ENCODE measurements at regions not wholly inside any gene's neighbourhood (a gene's known extent, or its start where the extent isn't known, plus 50 kb on each side); places are given as distances from the start of the nearest gene placed in this dataset.

GRCh38 chr9:107735821-107736220 lies 246.3 kb upstream of the KLF4 start:
- H3K27me3 Mint-ChIP-seq (ENCODE audit: insufficient read depth) = no peaks in the 10 kb centered on the region
- no peaks in the 10 kb centered on the region for H3K4me1 Mint-ChIP-seq (ENCODE audit: low read depth)
- H3K9me3 Mint-ChIP-seq = no peaks in the 10 kb centered on the region
- intact Hi-C loops (cut with micrococcal nuclease) = no loop called here
- H3K4me3 Mint-ChIP-seq = no peak overlapping the region
- DNase-seq (ENCODE audit: low spot score) = no peak
- H3K36me3 Mint-ChIP-seq (ENCODE audit: low read depth) = no peaks in the 10 kb centered on the region
- no peak overlapping the region for H3K27ac Mint-ChIP-seq

- Mint-ChIP-seq H3K4me1 (ENCODE audit: low read depth) (no peaks in the 10 kb centered on the region), H3K27ac (no peak overlapping the region), H3K9me3 (no peaks in the 10 kb centered on the region), H3K27me3 (ENCODE audit: insufficient read depth) (no peaks in the 10 kb centered on the region), H3K4me3 (no peak overlapping the region), H3K36me3 (ENCODE audit: low read depth) (no peaks in the 10 kb centered on the region)
- intact Hi-C loops (cut with micrococcal nuclease) = no loop called here
- DNase-seq (ENCODE audit: low spot score) = no peak
These were observed 244.9 kb upstream of the KLF4 start for GRCh38 chr9:107734256-107735013.

- H3K27ac Mint-ChIP-seq = no peak overlapping the region
- H3K9me3 Mint-ChIP-seq = no peaks in the 10 kb centered on the region
- no peaks in the 10 kb centered on the region for H3K4me1 Mint-ChIP-seq (ENCODE audit: low read depth)
- no peaks in the 10 kb centered on the region for H3K36me3 Mint-ChIP-seq (ENCODE audit: low read depth)
- H3K4me3 Mint-ChIP-seq = no peak overlapping the region
- intact Hi-C loops (cut with micrococcal nuclease) = no loop called here
- H3K27me3 Mint-ChIP-seq (ENCODE audit: insufficient read depth) = no peaks in the 10 kb centered on the region
- DNase-seq (ENCODE audit: low spot score) = no peak
These were observed 243.9 kb upstream of the KLF4 start for GRCh38 chr9:107733523-107733894.

GRCh38 chr9:107732781-107733522 lies 243.4 kb upstream of the KLF4 start:
- H3K36me3 Mint-ChIP-seq (ENCODE audit: low read depth) = no peaks in the 10 kb centered on the region
- H3K9me3 Mint-ChIP-seq = no peaks in the 10 kb centered on the region
- H3K4me3 Mint-ChIP-seq = no peak overlapping the region
- no peak overlapping the region for H3K27ac Mint-ChIP-seq
- H3K4me1 Mint-ChIP-seq (ENCODE audit: low read depth) = no peaks in the 10 kb centered on the region
- intact Hi-C loops (cut with micrococcal nuclease) = no loop called here
- no peaks in the 10 kb centered on the region for H3K27me3 Mint-ChIP-seq (ENCODE audit: insufficient read depth)
- no peak for DNase-seq (ENCODE audit: low spot score)

- no peak overlapping the region for H3K4me3 Mint-ChIP-seq
- no peaks in the 10 kb centered on the region for H3K9me3 Mint-ChIP-seq
- H3K4me1 Mint-ChIP-seq (ENCODE audit: low read depth) = no peaks in the 10 kb centered on the region
- intact Hi-C loops (cut with micrococcal nuclease) = no loop called here
- H3K27ac Mint-ChIP-seq = no peak overlapping the region
- DNase-seq (ENCODE audit: low spot score) = no peak
- H3K36me3 Mint-ChIP-seq (ENCODE audit: low read depth) = no peaks in the 10 kb centered on the region
- H3K27me3 Mint-ChIP-seq (ENCODE audit: insufficient read depth) = no peaks in the 10 kb centered on the region
These were observed 241.7 kb upstream of the KLF4 start for GRCh38 chr9:107731115-107731762.

- intact Hi-C loops (cut with micrococcal nuclease) = no loop called here
- no peaks in the 10 kb centered on the region for H3K27me3 Mint-ChIP-seq (ENCODE audit: insufficient read depth)
- H3K36me3 Mint-ChIP-seq (ENCODE audit: low read depth) = no peaks in the 10 kb centered on the region
- H3K4me1 Mint-ChIP-seq (ENCODE audit: low read depth) = no peaks in the 10 kb centered on the region
- H3K4me3 Mint-ChIP-seq = no peak overlapping the region
- DNase-seq (ENCODE audit: low spot score) = no peak
- no peaks in the 10 kb centered on the region for H3K9me3 Mint-ChIP-seq
- H3K27ac Mint-ChIP-seq = no peak overlapping the region
These were observed 241.1 kb upstream of the KLF4 start for GRCh38 chr9:107730666-107731065.

GRCh38 chr9:107727086-107727780 lies 237.7 kb upstream of the KLF4 start:
- H3K4me1 Mint-ChIP-seq (ENCODE audit: low read depth) = no peaks in the 10 kb centered on the region
- DNase-seq (ENCODE audit: low spot score) = no peak
- no peak overlapping the region for H3K27ac Mint-ChIP-seq
- peaks cover 8% of the 10 kb centered on the region for H3K9me3 Mint-ChIP-seq
- H3K36me3 Mint-ChIP-seq (ENCODE audit: low read depth) = no peaks in the 10 kb centered on the region
- H3K4me3 Mint-ChIP-seq = no peak overlapping the region
- no peaks in the 10 kb centered on the region for H3K27me3 Mint-ChIP-seq (ENCODE audit: insufficient read depth)
- intact Hi-C loops (cut with micrococcal nuclease) = no loop called here

GRCh38 chr9:107723015-107723414 lies 233.4 kb upstream of the KLF4 start:
- no peaks in the 10 kb centered on the region for H3K4me1 Mint-ChIP-seq (ENCODE audit: low read depth)
- peaks cover 8% of the 10 kb centered on the region for H3K9me3 Mint-ChIP-seq
- H3K27me3 Mint-ChIP-seq (ENCODE audit: insufficient read depth) = no peaks in the 10 kb centered on the region
- no peak for DNase-seq (ENCODE audit: low spot score)
- intact Hi-C loops (cut with micrococcal nuclease) = no loop called here
- no peaks in the 10 kb centered on the region for H3K36me3 Mint-ChIP-seq (ENCODE audit: low read depth)
- no peak overlapping the region for H3K27ac Mint-ChIP-seq
- H3K4me3 Mint-ChIP-seq = no peak overlapping the region

GRCh38 chr9:107721705-107722245 lies 232.2 kb upstream of the KLF4 start:
- H3K4me3 Mint-ChIP-seq = no peak overlapping the region
- H3K27me3 Mint-ChIP-seq (ENCODE audit: insufficient read depth) = no peaks in the 10 kb centered on the region
- no peaks in the 10 kb centered on the region for H3K4me1 Mint-ChIP-seq (ENCODE audit: low read depth)
- H3K36me3 Mint-ChIP-seq (ENCODE audit: low read depth) = no peaks in the 10 kb centered on the region
- H3K27ac Mint-ChIP-seq = no peak overlapping the region
- intact Hi-C loops (cut with micrococcal nuclease) = no loop called here
- peaks cover 8% of the 10 kb centered on the region for H3K9me3 Mint-ChIP-seq
- DNase-seq (ENCODE audit: low spot score) = no peak

GRCh38 chr9:107720501-107720900 lies 230.9 kb upstream of the KLF4 start:
- H3K36me3 Mint-ChIP-seq (ENCODE audit: low read depth) = no peaks in the 10 kb centered on the region
- intact Hi-C loops (cut with micrococcal nuclease) = no loop called here
- H3K27me3 Mint-ChIP-seq (ENCODE audit: insufficient read depth) = no peaks in the 10 kb centered on the region
- no peak overlapping the region for H3K27ac Mint-ChIP-seq
- no peaks in the 10 kb centered on the region for H3K4me1 Mint-ChIP-seq (ENCODE audit: low read depth)
- no peak for DNase-seq (ENCODE audit: low spot score)
- no peak overlapping the region for H3K4me3 Mint-ChIP-seq
- H3K9me3 Mint-ChIP-seq = peaks cover 8% of the 10 kb centered on the region

- Mint-ChIP-seq H3K4me3 (no peak overlapping the region), H3K27me3 (ENCODE audit: insufficient read depth) (no peaks in the 10 kb centered on the region)
- DNase-seq (ENCODE audit: low spot score) = no peak
These were observed 228.2 kb upstream of the KLF4 start for GRCh38 chr9:107717529-107718314.

GRCh38 chr9:107715740-107716139 lies 226.2 kb upstream of the KLF4 start:
- Mint-ChIP-seq H3K9me3 (no peaks in the 10 kb centered on the region), H3K27ac (no peak overlapping the region), H3K4me3 (no peak overlapping the region), H3K4me1 (ENCODE audit: low read depth) (no peaks in the 10 kb centered on the region), H3K27me3 (ENCODE audit: insufficient read depth) (no peaks in the 10 kb centered on the region), H3K36me3 (ENCODE audit: low read depth) (no peaks in the 10 kb centered on the region)
- DNase-seq (ENCODE audit: low spot score) = no peak
- intact Hi-C loops (cut with micrococcal nuclease) = no loop called here

More at GRCh38 chr9:107717529-107718314, 228.2 kb upstream of the KLF4 start:
- Mint-ChIP-seq H3K36me3 (ENCODE audit: low read depth) (no peaks in the 10 kb centered on the region), H3K9me3 (no peaks in the 10 kb centered on the region), H3K4me1 (ENCODE audit: low read depth) (no peaks in the 10 kb centered on the region), H3K27ac (no peak overlapping the region)
- intact Hi-C loops (cut with micrococcal nuclease) = no loop called here

All from activated T-helper 1 cell treated with anti-CD3 and anti-CD28 coated beads, Interleukin-12 subunit alpha, Interleukin-12 subunit beta, Interleukin-2, Interleukin-4 antibody, amounts not matched to agents 30 ng/mL and 10 ng/mL and 1 ng/mL, durations not matched to agents 14 hours and 24 hours and 36 hours (primary cell).